ENCODE measurements at regions not wholly inside any gene's neighbourhood (a gene's known extent, or its start where the extent isn't known, plus 50 kb on each side); places are given as distances from the start of the nearest gene placed in this dataset.

DNA sequence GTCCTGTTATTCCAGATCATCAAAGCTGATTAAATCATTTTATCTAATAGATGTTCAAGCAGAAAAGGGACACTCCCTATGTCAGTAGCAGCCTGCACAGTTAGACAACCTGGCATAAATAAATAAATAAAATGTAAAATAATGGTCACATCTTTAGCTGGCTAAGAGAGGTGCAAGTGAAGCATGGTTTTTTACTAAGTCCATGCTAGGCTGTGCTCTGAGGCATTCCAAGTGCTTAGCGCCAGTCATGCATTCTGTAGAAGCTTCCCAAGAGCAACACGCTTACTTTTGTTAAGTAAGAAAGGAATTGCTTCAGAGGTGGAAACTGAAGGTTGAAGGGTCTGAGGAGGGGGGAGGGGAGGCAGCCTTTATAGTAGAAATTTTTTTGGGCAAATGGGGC, 351.2 kb downstream of the CDH2 start:
- no peak for DNase-seq

DNA sequence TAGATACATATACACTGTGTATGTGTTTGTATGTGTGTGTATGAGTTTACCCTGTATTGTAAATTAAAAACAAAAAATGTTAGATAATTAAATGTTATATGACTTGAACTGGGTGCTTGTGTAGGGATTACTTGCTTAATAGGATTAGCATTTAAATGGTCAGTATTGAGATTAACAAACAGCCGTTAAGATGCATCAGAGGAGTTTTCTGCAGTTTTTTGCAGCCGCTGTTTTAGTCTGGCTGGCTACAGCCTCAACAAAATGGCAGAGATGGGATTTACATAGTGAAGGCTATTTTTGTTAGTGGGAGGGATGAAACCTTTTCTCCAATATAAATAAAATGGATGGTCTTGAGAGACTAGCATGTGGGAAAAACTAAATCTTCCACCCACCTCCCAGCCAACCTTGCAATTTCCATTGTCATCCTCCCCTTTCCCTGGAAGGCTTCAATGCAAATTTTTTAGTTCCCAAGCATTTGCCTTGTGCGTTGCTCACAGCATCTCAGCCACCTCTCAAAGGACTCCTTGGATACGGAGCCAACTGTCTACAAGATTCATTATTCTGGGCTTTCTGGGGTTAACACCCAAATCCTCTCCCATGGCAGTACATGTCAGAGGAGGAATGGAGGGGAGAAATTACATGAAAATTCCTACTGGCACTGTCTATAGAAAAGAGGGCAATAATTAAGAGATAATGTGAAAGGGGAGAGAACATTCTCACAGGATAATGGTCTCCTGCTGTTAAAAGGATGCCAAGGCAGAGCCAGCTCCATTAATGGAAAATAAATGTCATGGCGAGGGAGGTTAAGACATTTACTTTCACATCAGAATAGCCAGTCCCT, 351.9 kb downstream of the CDH2 start:
- DNase-seq = no peak

GRCh38 chr18:27824275-27824674, 352.7 kb downstream of the CDH2 start:
- DNase-seq = no peak

DNA sequence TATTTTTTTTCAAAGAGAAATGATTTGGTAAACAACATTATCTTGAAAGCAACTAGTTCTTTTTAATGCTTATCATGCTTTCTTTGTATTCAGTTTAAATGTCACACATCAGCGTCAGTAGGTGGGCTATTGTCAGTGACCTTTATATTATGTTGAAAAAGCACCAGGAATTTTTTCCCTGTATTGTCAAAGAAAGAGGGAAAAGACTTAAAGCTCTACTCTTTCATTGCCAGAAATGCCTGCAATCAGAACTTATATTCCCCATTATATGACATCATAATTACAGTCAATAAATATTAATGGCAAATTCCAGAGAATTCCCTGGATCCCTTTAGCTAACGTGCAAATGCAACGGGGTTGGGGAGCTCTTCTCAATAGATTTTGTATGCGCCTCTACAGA, 353.9 kb downstream of the CDH2 start:
- DNase-seq = no peak

- DNase-seq = no peak
Observed at GRCh38 chr18:27808683-27809082, 368.2 kb downstream of the CDH2 start.

DNA sequence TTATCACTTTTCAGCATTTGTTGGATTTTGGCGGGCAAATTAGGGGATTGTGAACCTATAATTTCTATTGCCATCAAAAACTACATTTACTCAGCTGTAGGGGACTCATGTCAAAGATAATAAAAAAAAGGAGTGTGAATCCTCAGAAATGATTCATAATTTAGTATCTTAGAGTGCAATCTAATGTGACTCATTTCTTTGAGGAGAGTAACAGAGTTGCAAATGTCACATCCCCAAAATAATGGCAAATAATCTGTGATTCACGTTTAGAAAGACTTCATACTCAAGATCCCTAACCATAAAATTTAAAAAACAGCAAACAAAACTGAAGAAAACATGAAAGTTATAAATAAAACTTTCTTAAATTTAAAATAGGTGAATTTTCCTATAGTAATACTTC, 373.0 kb downstream of the CDH2 start:
- no peak for DNase-seq

- DNase-seq = no peak
Observed at GRCh38 chr18:27797484-27797883, 379.4 kb downstream of the CDH2 start.

DNA sequence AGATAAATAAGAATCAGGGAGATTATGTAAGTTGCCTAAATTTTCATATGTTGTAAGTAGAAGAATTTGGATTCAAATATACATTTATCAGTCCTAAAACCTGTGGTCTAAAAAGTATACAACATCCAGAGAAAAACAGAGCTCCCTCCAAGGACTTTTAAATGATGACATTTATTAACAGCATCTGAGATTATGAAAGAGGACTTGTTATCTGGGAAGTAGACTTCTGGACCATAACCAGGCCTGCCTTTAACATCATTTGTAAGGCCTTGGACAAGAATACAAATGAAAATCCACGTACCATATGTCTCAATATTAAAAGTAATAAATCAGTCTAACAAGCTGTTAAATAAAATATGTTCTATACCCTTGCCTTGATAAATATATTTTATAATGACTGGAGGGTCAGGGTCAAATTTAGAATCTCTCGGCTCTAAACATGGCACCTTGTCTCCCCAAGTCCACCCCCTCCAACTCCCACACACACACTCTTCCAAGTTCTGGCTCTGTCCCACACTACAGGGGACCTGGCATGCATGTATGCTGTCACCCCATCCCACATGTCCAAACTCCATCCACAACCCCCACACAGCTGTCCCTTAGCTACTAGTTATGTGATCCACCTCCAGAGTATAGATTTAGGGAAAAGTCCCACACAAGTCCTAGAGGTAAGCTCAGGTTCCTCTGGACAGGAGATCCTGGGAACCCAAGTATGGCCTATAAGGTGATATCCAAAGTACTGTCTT, 382.6 kb downstream of the CDH2 start:
- no peak for DNase-seq

- no peak for DNase-seq
Observed at GRCh38 chr18:27793013-27793785, 383.7 kb downstream of the CDH2 start.

DNA sequence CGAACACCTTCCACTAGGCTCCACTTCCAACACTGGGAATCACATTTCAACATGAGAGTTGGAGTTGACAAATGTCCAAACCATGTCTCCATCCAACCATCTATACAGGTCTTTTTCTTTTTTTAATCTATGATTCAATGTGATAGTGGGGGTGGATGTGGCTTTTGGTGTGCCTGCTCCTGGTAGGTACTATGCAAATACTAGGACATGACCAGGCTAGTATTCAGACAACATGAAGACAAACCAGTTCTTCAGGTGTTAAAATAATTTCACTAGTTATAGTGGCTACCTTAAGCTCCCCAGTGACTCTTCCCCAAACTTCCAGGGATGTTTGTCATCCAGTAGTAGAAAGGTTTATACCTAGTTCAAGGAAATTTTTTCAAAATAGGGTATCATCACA, 387.5 kb downstream of the CDH2 start:
- DNase-seq = no peak

- no peak for DNase-seq
Observed at GRCh38 chr18:27787547-27787946, 389.4 kb downstream of the CDH2 start.

- peak; percentile 94 for DNase-seq
Observed at GRCh38 chr18:27785815-27786471, 391.0 kb downstream of the CDH2 start.

GRCh38 chr18:27780061-27780745, 396.7 kb downstream of the CDH2 start:
- DNase-seq = no peak

DNA sequence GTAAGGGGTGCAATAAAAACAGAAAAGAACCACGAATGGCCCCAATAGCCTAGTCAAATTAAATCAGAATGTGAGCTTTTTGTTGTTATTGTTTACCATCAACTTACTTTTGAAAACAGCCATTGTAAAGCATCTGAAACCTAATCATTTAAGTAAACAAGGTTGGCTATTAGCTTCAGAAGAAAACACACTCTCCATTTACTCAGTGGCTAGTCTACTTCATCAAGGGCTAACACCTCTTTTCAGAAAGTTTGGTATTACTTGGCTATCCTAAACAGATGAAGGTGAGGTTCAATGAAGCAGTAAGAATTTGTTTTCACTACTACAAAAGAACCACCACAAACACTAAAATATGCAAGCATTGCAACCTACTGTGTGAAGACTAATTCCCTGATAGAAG, 398.0 kb downstream of the CDH2 start:
- DNase-seq = no peak

DNA sequence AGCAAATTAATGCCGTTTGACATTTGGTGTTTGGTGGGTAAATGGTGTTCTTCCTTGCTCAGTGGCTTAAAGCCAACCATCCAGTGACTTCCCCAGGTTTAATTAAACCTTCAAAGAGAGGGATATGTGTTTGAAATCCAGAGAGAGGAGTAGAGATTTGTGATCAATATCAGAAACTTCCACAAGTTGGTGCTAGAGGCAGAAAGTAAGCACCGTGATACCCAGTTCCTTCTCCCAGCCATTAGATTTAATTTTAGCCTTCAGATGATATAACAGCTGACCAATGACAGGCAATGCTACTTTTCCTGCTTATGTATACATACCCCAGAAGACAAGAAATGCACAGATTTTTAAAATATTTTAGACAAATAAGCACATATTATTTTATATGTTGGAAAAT, 398.5 kb downstream of the CDH2 start:
- no peak for DNase-seq

- no peak for DNase-seq
Observed at GRCh38 chr18:27772081-27772480, 404.8 kb downstream of the CDH2 start.

- no peak for DNase-seq
Observed at GRCh38 chr18:27771571-27771970, 405.4 kb downstream of the CDH2 start.

DNA sequence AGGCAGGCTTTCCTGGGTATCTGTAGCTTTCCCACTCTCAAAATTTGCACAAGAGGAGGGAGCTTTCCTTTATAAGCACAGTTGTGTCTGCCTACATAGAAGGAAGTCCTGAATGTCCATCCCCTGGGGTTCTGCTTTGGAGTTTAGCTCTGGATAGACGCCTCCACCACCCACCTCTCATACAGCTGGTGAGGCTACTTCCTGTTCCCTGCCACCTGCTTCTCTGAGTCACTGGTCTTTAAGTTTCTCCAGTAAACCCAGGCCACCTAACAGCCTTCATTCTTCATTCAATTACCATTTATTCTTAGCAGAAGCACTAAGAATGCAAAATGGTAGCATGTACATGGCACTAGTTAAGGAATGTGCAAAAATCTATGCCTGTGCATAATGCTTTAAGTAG, 407.8 kb downstream of the CDH2 start:
- no peak for DNase-seq

DNA sequence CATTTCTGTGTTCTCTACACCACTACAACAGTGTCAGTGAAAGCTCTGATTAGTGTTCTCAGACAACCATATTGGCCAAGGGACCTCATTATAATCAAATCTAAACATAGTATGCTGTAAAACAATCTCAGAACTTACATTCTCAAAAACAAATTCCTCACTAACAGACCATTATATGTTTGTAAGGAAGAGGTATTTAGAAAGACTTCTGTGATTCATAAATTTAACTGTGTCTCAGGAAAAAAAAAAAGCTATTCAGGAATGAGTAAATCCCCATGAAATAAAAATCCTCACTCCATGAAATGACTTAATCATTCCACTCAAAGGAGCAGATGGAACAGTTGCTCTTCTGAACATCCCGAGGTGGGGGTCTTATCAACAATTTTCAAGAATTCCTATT, 413.0 kb downstream of the CDH2 start:
- DNase-seq = no peak

- no peak for DNase-seq
Observed at GRCh38 chr18:27763341-27763740, 413.6 kb downstream of the CDH2 start.

GRCh38 chr18:27762054-27762453, 414.9 kb downstream of the CDH2 start:
- no peak for DNase-seq

DNA sequence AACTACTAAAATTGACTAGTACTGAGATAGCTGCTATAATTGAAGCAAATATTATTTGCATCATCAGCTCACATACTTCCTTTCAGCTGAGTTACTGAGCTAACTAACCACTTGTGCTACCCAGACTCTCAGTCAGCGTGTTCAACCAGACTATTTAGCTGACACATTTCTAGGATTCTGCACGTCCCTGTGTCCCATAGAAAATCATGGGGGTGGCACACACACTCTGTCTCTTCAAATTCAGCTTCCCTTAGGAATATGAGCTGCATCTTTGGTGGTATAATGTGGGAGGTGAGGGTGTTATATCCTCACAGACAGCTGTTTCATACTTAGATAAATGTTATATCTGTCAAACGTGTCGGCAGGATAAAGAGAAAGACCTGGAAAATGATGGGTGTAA, 424.0 kb downstream of the CDH2 start:
- DNase-seq = no peak

- no peak for DNase-seq
Observed at GRCh38 chr18:27750923-27751322, 426.0 kb downstream of the CDH2 start.
